Activated naive CD8-positive, alpha-beta T cell treated with anti-CD3 and anti-CD28 coated beads for 36 hours (primary cell): ENCODE measurements at regions not wholly inside any gene's neighbourhood (a gene's known extent, or its start where the extent isn't known, plus 50 kb on each side); places are given as distances from the start of the nearest gene placed in this dataset.
"Not testable (repeated sequence)": the region's sequence is repeated elsewhere in the genome, so short reads cannot be mapped to it uniquely, and the experiment has no call there.

Experiments used
- DNase-seq: peaks from one replicate; pipeline ENCODE4 v3.0.0; 2021
- H3K27ac Mint-ChIP-seq: one replicate; pipeline ENCODE4 v1.8.0; 2022; ENCODE audit warnings: mild to moderate bottlenecking, moderate library complexity, mixed read lengths
- H3K27me3 Mint-ChIP-seq: one replicate; pipeline ENCODE4 v1.8.0; 2022; ENCODE audit warnings: mild to moderate bottlenecking, mixed read lengths
- H3K36me3 Mint-ChIP-seq: one replicate; pipeline ENCODE4 v1.8.0; 2021; ENCODE audit warnings: mild to moderate bottlenecking, mixed read lengths
- H3K4me1 Mint-ChIP-seq: one replicate; pipeline ENCODE4 v1.8.0; 2021; ENCODE audit warnings: mixed read lengths
- H3K4me3 Mint-ChIP-seq: one replicate; pipeline ENCODE4 v1.8.0; 2022; ENCODE audit warnings: mild to moderate bottlenecking, moderate library complexity, mixed read lengths
- H3K9me3 Mint-ChIP-seq: one replicate; pipeline ENCODE4 v1.8.0; 2022; ENCODE audit warnings: mixed read lengths

- H3K4me3 Mint-ChIP-seq = no peak overlapping the region
- H3K4me1 Mint-ChIP-seq = no peaks in the 10 kb centered on the region
- DNase-seq = no peak
- peaks cover 6% of the 10 kb centered on the region for H3K27me3 Mint-ChIP-seq
- no peaks in the 10 kb centered on the region for H3K36me3 Mint-ChIP-seq
- H3K27ac Mint-ChIP-seq = no peak overlapping the region
- H3K9me3 Mint-ChIP-seq = peaks cover 7% of the 10 kb centered on the region
Measured at GRCh38 chr18:79588636-79589481, 90.7 kb upstream of the CTDP1 start.

GRCh38 chr18:79589601-79590091 is 90.0 kb upstream of the CTDP1 start:
- H3K36me3 Mint-ChIP-seq = no peaks in the 10 kb centered on the region

GRCh38 chr18:79590191-79591031 is 89.2 kb upstream of the CTDP1 start:
- Mint-ChIP-seq H3K4me1 (no peaks in the 10 kb centered on the region), H3K36me3 (no peaks in the 10 kb centered on the region), H3K27ac (no peak overlapping the region), H3K9me3 (peaks cover 7% of the 10 kb centered on the region), H3K27me3 (peaks cover 6% of the 10 kb centered on the region), H3K4me3 (no peak overlapping the region)
- no peak for DNase-seq

More at GRCh38 chr18:79589601-79590091, 90.0 kb upstream of the CTDP1 start:
- DNase-seq = no peak
- Mint-ChIP-seq H3K4me1 (no peaks in the 10 kb centered on the region), H3K27me3 (peaks cover 6% of the 10 kb centered on the region), H3K4me3 (no peak overlapping the region), H3K27ac (no peak overlapping the region), H3K9me3 (peaks cover 7% of the 10 kb centered on the region)

GRCh38 chr18:79591032-79591308 is 88.6 kb upstream of the CTDP1 start:
- Mint-ChIP-seq H3K9me3 (peaks cover 7% of the 10 kb centered on the region), H3K36me3 (no peaks in the 10 kb centered on the region), H3K4me1 (no peaks in the 10 kb centered on the region), H3K4me3 (no peak overlapping the region), H3K27ac (no peak overlapping the region), H3K27me3 (peaks cover 6% of the 10 kb centered on the region)
- no peak for DNase-seq

- not testable (repeated sequence) for DNase-seq, H3K9me3 Mint-ChIP-seq, H3K27ac Mint-ChIP-seq, H3K4me1 Mint-ChIP-seq, H3K27me3 Mint-ChIP-seq, H3K4me3 Mint-ChIP-seq, H3K36me3 Mint-ChIP-seq
Measured at GRCh38 chr18:79592684-79593083, 86.9 kb upstream of the CTDP1 start.

GRCh38 chr18:79595876-79596374 is 83.7 kb upstream of the CTDP1 start:
- Mint-ChIP-seq H3K4me1 (no peaks in the 10 kb centered on the region), H3K36me3 (no peaks in the 10 kb centered on the region), H3K9me3 (peaks cover 7% of the 10 kb centered on the region), H3K4me3 (no peak overlapping the region), H3K27ac (no peak overlapping the region), H3K27me3 (peaks cover 6% of the 10 kb centered on the region)
- DNase-seq = no peak

- Mint-ChIP-seq H3K4me1 (peaks cover 3% of the 10 kb centered on the region), H3K27ac (no peak overlapping the region), H3K9me3 (peaks cover 7% of the 10 kb centered on the region), H3K4me3 (no peak overlapping the region), H3K27me3 (peaks cover 6% of the 10 kb centered on the region), H3K36me3 (no peaks in the 10 kb centered on the region)
- no peak for DNase-seq
Measured at GRCh38 chr18:79596446-79597175, 83.0 kb upstream of the CTDP1 start.

- Mint-ChIP-seq H3K4me1 (peaks cover 3% of the 10 kb centered on the region), H3K4me3 (no peak overlapping the region), H3K9me3 (peaks cover 7% of the 10 kb centered on the region), H3K27ac (no peak overlapping the region), H3K27me3 (peaks cover 6% of the 10 kb centered on the region), H3K36me3 (no peaks in the 10 kb centered on the region)
- DNase-seq = no peak
Measured at GRCh38 chr18:79597176-79597830, 82.3 kb upstream of the CTDP1 start.

- DNase-seq = no peak
- no peak overlapping the region for H3K27ac Mint-ChIP-seq
- peaks cover 5% of the 10 kb centered on the region for H3K27me3 Mint-ChIP-seq
- H3K4me3 Mint-ChIP-seq = no peak overlapping the region
- peaks cover 3% of the 10 kb centered on the region for H3K9me3 Mint-ChIP-seq
- peaks cover 3% of the 10 kb centered on the region for H3K4me1 Mint-ChIP-seq
- no peaks in the 10 kb centered on the region for H3K36me3 Mint-ChIP-seq
Measured at GRCh38 chr18:79597831-79598632, 81.6 kb upstream of the CTDP1 start.

GRCh38 chr18:79598633-79599175 is 80.9 kb upstream of the CTDP1 start:
- no peak overlapping the region for H3K27ac Mint-ChIP-seq
- H3K4me3 Mint-ChIP-seq = no peak overlapping the region
- no peak for DNase-seq
- H3K9me3 Mint-ChIP-seq = no peaks in the 10 kb centered on the region
- no peaks in the 10 kb centered on the region for H3K36me3 Mint-ChIP-seq
- peaks cover 3% of the 10 kb centered on the region for H3K4me1 Mint-ChIP-seq
- no peaks in the 10 kb centered on the region for H3K27me3 Mint-ChIP-seq

- Mint-ChIP-seq H3K27me3 (no peaks in the 10 kb centered on the region), H3K36me3 (no peaks in the 10 kb centered on the region), H3K4me3 (no peak overlapping the region), H3K27ac (no peak overlapping the region), H3K4me1 (peaks cover 3% of the 10 kb centered on the region), H3K9me3 (no peaks in the 10 kb centered on the region)
- no peak for DNase-seq
Measured at GRCh38 chr18:79599441-79599931, 80.1 kb upstream of the CTDP1 start.

- Mint-ChIP-seq H3K27ac (no peak overlapping the region), H3K4me1 (peaks cover 3% of the 10 kb centered on the region), H3K9me3 (no peaks in the 10 kb centered on the region), H3K36me3 (no peaks in the 10 kb centered on the region), H3K27me3 (no peaks in the 10 kb centered on the region), H3K4me3 (no peak overlapping the region)
- DNase-seq = no peak
Measured at GRCh38 chr18:79600141-79600540, 79.5 kb upstream of the CTDP1 start.

- Mint-ChIP-seq H3K4me3 (no peak overlapping the region), H3K9me3 (no peaks in the 10 kb centered on the region), H3K27ac (no peak overlapping the region), H3K4me1 (peaks cover 3% of the 10 kb centered on the region), H3K36me3 (no peaks in the 10 kb centered on the region), H3K27me3 (no peaks in the 10 kb centered on the region)
- no peak for DNase-seq
Measured at GRCh38 chr18:79600596-79600995, 79.0 kb upstream of the CTDP1 start.
